Neural progenitor cell (in vitro differentiated cells): ENCODE measurements at regions not wholly inside any gene's neighbourhood (a gene's known extent, or its start where the extent isn't known, plus 50 kb on each side); places are given as distances from the start of the nearest gene placed in this dataset.

ENCODE experiments used
- DNase-seq: peaks from one replicate; pipeline ENCODE4 v3.0.0-alpha.2; 2016; ENCODE audit warnings: low spot score
- H2AFZ ChIP-seq: fragments of 200-600 bp; sonication (generic); replicated peaks from 2 replicates; pipeline ENCODE4 v1.6.1; 2016; ENCODE audit warnings: antibody characterized with exemption
- H3F3A ChIP-seq: fragments of 200-600 bp; sonication (generic); 2 replicates; pipeline ENCODE4 v1.6.1; 2016; ENCODE audit warnings: antibody characterized with exemption, low read depth
- H3K27ac ChIP-seq: fragments of 200-600 bp; sonication (generic); 2 replicates; pipeline ENCODE4 v1.5.1; 2016; ENCODE audit warnings: mild to moderate bottlenecking
- H3K27me3 ChIP-seq: fragments of 200-600 bp; sonication (generic); 2 replicates; pipeline ENCODE4 v1.6.1; 2016; ENCODE audit warnings: mild to moderate bottlenecking, moderate library complexity
- H3K36me3 ChIP-seq: fragments of 200-600 bp; sonication (generic); 2 replicates; pipeline ENCODE4 v1.5.1; 2016
- H3K4me1 ChIP-seq: fragments of 200-600 bp; sonication (generic); 2 replicates; pipeline ENCODE4 v1.6.1; 2016; ENCODE audit warnings: mixed run types
- H3K4me2 ChIP-seq: fragments of 200-600 bp; sonication (generic); 2 replicates; pipeline ENCODE4 v1.6.1; 2016
- H3K4me3 ChIP-seq: fragments of 200-600 bp; sonication (generic); 2 replicates; pipeline ENCODE4 v1.5.1; 2016
- H3K79me2 ChIP-seq: fragments of 200-600 bp; sonication (generic); 2 replicates; pipeline ENCODE4 v1.6.1; 2016; ENCODE audit warnings: low read depth
- H3K9ac ChIP-seq: fragments of 200-600 bp; sonication (generic); 2 replicates; pipeline ENCODE4 v1.6.1; 2016
- H3K9me3 ChIP-seq: fragments of 200-600 bp; sonication (generic); 2 replicates; pipeline ENCODE4 v1.5.1; 2016; ENCODE audit warnings: low read depth
- H4K20me1 ChIP-seq: fragments of 200-600 bp; sonication (generic); 2 replicates; pipeline ENCODE4 v1.6.1; 2016; ENCODE audit warnings: low read depth
- H3K27ac Mint-ChIP-seq: 3 replicates; pipeline ENCODE4 v1.8.0; 2021; ENCODE audit warnings: mixed read lengths
- H3K27me3 Mint-ChIP-seq: 2 replicates; pipeline ENCODE4 v1.8.0; 2022; ENCODE audit warnings: low read depth, mild to moderate bottlenecking, inconsistent platforms, moderate library complexity, mixed read lengths; ENCODE audit not compliant: insufficient read depth
- H3K36me3 Mint-ChIP-seq: 3 replicates; pipeline ENCODE4 v1.8.0; 2021; ENCODE audit warnings: mixed read lengths
- H3K4me1 Mint-ChIP-seq: 3 replicates; pipeline ENCODE4 v1.8.0; 2021; ENCODE audit warnings: mixed read lengths
- H3K4me3 Mint-ChIP-seq: 3 replicates; pipeline ENCODE4 v1.8.0; 2021; ENCODE audit warnings: mild to moderate bottlenecking, moderate library complexity, mixed read lengths
- H3K9me3 Mint-ChIP-seq: 3 replicates; pipeline ENCODE4 v1.8.0; 2020; ENCODE audit warnings: mixed read lengths
- CTCF ChIP-seq: fragments of 200-600 bp; sonication (generic); IDR thresholded peaks from 2 replicates; pipeline ENCODE4 v1.5.1; 2017; ENCODE audit warnings: antibody characterized with exemption, mild to moderate bottlenecking
- EZH2 ChIP-seq: fragments of 200-600 bp; sonication (generic); IDR thresholded peaks from 2 replicates; pipeline ENCODE4 v1.6.1; 2017; ENCODE audit warnings: antibody characterized with exemption, mild to moderate bottlenecking, moderate library complexity
- EZH2phosphoT487 ChIP-seq: fragments of 200-600 bp; sonication (generic); IDR thresholded peaks from 2 replicates; pipeline ENCODE4 v1.6.1; 2017; ENCODE audit warnings: antibody characterized with exemption

GRCh38 chr22:48661984-48662383, 1165.7 kb downstream of the BRD1 start:
- Histone ChIP-seq H3F3A (no peaks in the 10 kb centered on the region), H3K4me3 (no peak overlapping the region), H3K79me2 (no peaks in the 10 kb centered on the region), H3K36me3 (no peaks in the 10 kb centered on the region), H3K27ac (no peak overlapping the region), H3K4me1 (no peaks in the 10 kb centered on the region), H3K9me3 (no peaks in the 10 kb centered on the region), H3K27me3 (no peaks in the 10 kb centered on the region), H4K20me1 (peaks cover 4% of the 10 kb centered on the region), H3K4me2 (no peak overlapping the region), H3K9ac (no peak overlapping the region), H2AFZ (no peak overlapping the region)
- no peak for DNase-seq
- Mint-ChIP-seq H3K27me3 (no peaks in the 10 kb centered on the region), H3K36me3 (peaks cover 18% of the 10 kb centered on the region), H3K4me3 (no peak overlapping the region), H3K27ac (no peak overlapping the region), H3K4me1 (no peaks in the 10 kb centered on the region), H3K9me3 (peaks cover 17% of the 10 kb centered on the region)
- no peak for TF ChIP-seq EZH2

DNA sequence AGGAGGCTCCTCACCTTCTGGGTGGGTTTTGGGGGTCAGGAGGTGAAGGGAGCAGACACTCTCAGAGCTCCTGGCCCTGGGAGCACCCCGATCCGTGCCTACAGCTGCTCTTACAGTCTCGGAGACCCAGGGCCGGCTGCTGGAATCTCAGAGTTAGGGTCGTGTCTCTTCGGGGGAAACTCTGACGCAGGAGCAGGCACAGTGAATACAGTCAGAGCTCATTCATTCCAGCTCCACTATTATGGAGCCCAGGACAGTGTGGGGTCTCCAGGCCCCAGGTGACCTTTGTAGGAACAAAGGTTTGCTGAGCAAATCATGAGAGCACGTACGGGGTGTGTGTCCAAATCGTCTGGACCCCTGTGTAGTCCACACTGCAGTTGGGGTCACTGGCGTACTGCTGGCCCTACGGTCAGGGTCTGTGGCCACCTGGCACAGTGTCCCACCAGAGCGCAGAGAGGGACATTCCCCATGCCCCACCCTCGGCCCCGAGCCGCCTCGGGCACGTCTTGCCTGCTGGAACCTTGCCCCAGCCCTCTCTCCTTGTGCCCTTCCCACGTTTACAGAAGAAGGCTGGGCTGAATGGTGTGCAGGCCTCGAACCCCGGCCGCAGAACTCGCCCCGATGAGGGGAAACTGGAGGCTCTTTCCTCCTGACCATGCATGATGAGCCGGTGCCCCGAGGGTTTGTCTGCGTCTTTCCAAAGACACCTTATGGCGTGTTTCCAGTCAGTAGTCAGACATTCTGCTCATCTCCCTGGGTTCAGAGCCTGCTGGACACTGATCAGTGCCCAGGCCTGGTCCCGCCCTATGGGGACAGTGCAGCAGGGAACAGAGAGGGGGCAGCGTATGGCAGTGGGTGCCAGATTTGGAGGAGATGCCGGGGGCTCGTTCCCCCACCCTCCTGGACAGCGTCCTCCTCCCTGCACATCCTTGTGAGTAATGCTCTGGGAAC, 1166.6 kb downstream of the BRD1 start:
- peaks cover 4% of the 10 kb centered on the region for H4K20me1 ChIP-seq
- no peaks in the 10 kb centered on the region for H3K27me3 ChIP-seq
- H3K27me3 Mint-ChIP-seq, result no peaks in the 10 kb centered on the region
- no peaks in the 10 kb centered on the region for H3K9me3 ChIP-seq
- DNase-seq, result peak; percentile 14
- no peak overlapping the region for H2AFZ ChIP-seq
- H3K9me3 Mint-ChIP-seq, result peaks cover 15% of the 10 kb centered on the region
- no peaks in the 10 kb centered on the region for H3K4me1 ChIP-seq
- H3K4me1 Mint-ChIP-seq, result no peaks in the 10 kb centered on the region
- H3K79me2 ChIP-seq, result no peaks in the 10 kb centered on the region
- no peak overlapping the region for H3K27ac ChIP-seq
- no peak overlapping the region for H3K4me2 ChIP-seq
- H3K4me3 ChIP-seq, result no peak overlapping the region
- H3K36me3 ChIP-seq, result no peaks in the 10 kb centered on the region
- H3K9ac ChIP-seq, result no peak overlapping the region
- TF ChIP-seq CTCF (no peak), EZH2phosphoT487 (no peak), EZH2 (no peak)
- H3K36me3 Mint-ChIP-seq, result peaks cover 18% of the 10 kb centered on the region
- no peak overlapping the region for H3K4me3 Mint-ChIP-seq
- H3K27ac Mint-ChIP-seq, result no peak overlapping the region
- H3F3A ChIP-seq, result no peaks in the 10 kb centered on the region

DNA sequence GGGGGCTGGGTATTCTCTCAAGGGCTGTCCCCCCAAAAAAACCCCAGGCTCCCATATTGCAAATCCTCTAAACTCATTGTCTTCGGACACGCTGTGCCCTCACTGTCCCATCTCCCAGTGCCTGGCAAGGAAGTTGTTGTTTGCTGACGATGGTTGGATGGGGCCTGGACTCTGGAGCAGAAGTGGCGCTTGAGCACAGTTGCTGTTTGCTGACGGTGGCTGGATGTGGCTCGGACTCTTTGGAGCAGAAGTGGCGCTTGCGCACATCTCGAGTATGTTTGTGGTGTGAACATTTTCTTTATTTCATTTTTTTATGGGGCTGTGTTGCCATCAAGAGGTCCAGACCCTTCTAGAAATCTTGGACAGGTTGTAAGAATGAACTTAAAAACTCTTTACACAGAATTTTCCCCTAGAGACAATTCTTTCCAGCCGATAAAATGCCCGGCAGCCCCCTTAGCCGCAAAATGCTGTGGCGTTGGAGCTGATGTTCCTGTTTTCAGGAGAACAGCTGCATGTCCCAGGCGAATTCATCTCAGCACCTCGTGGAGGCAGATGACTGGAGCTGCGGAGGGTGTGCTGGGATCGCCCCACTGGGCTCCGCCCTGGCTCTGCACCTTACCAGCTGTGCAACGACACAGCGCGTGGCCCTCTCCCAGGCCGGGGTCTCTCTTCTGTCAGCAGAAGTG, 1167.4 kb downstream of the BRD1 start:
- Mint-ChIP-seq H3K4me3 (no peak overlapping the region), H3K27me3 (peaks cover 3% of the 10 kb centered on the region), H3K9me3 (peaks cover 13% of the 10 kb centered on the region), H3K27ac (no peak overlapping the region), H3K4me1 (no peaks in the 10 kb centered on the region), H3K36me3 (peaks cover 19% of the 10 kb centered on the region)
- no peak overlapping the region for H3K4me2 ChIP-seq
- peaks cover 4% of the 10 kb centered on the region for H4K20me1 ChIP-seq
- H2AFZ ChIP-seq, result no peak overlapping the region
- H3F3A ChIP-seq, result no peaks in the 10 kb centered on the region
- no peaks in the 10 kb centered on the region for H3K9me3 ChIP-seq
- H3K27ac ChIP-seq, result no peak overlapping the region
- H3K36me3 ChIP-seq, result no peaks in the 10 kb centered on the region
- no peak overlapping the region for H3K9ac ChIP-seq
- H3K27me3 ChIP-seq, result no peaks in the 10 kb centered on the region
- H3K4me3 ChIP-seq, result no peak overlapping the region
- H3K4me1 ChIP-seq, result no peaks in the 10 kb centered on the region
- no peak for TF ChIP-seq CTCF
- no peak for TF ChIP-seq EZH2
- TF ChIP-seq EZH2phosphoT487, result no peak
- no peaks in the 10 kb centered on the region for H3K79me2 ChIP-seq
- DNase-seq, result no peak
